ENCODE measurements at regions not wholly inside any gene's neighbourhood (a gene's known extent, or its start where the extent isn't known, plus 50 kb on each side); places are given as distances from the start of the nearest gene placed in this dataset.

GRCh38 chr17:13306310-13306962 lies 288.6 kb upstream of the ELAC2 start:
- TF ChIP-seq, protein P1, sequence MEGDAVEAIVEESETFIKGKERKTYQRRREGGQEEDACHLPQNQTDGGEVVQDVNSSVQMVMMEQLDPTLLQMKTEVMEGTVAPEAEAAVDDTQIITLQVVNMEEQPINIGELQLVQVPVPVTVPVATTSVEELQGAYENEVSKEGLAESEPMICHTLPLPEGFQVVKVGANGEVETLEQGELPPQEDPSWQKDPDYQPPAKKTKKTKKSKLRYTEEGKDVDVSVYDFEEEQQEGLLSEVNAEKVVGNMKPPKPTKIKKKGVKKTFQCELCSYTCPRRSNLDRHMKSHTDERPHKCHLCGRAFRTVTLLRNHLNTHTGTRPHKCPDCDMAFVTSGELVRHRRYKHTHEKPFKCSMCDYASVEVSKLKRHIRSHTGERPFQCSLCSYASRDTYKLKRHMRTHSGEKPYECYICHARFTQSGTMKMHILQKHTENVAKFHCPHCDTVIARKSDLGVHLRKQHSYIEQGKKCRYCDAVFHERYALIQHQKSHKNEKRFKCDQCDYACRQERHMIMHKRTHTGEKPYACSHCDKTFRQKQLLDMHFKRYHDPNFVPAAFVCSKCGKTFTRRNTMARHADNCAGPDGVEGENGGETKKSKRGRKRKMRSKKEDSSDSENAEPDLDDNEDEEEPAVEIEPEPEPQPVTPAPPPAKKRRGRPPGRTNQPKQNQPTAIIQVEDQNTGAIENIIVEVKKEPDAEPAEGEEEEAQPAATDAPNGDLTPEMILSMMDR (IDR thresholded peaks at IDR 0.05) = no peak
- no peak for TF ChIP-seq POLR2A (IDR thresholded peaks at IDR 0.05)
